H4 (cell line): ENCODE measurements at regions not wholly inside any gene's neighbourhood (a gene's known extent, or its start where the extent isn't known, plus 50 kb on each side); places are given as distances from the start of the nearest gene placed in this dataset.

ENCODE experiments used
- DNase-seq: peaks from one replicate; pipeline ENCODE4 v3.0.0-alpha.2; 2015; ENCODE audit warnings: low spot score

GRCh38 chr13:90402102-90402501 is 945.4 kb upstream of the MIR17HG start:
- no peak for DNase-seq

GRCh38 chr13:90402613-90403012 is 944.9 kb upstream of the MIR17HG start:
- DNase-seq: no peak

GRCh38 chr13:90403330-90404082 is 944.0 kb upstream of the MIR17HG start:
- no peak for DNase-seq

- DNase-seq: no peak
Observed at GRCh38 chr13:90405301-90405700, 942.2 kb upstream of the MIR17HG start.

GRCh38 chr13:90412980-90413379 is 934.5 kb upstream of the MIR17HG start:
- DNase-seq: no peak

GRCh38 chr13:90413548-90413947 is 933.9 kb upstream of the MIR17HG start:
- DNase-seq: no peak

GRCh38 chr13:90414691-90415596 is 932.5 kb upstream of the MIR17HG start:
- DNase-seq: peak; percentile 73

GRCh38 chr13:90415902-90416301 is 931.6 kb upstream of the MIR17HG start:
- DNase-seq: no peak

GRCh38 chr13:90416519-90416918 is 931.0 kb upstream of the MIR17HG start:
- DNase-seq: no peak

- DNase-seq: no peak
Observed at GRCh38 chr13:90416938-90417337, 930.5 kb upstream of the MIR17HG start.

- no peak for DNase-seq
Observed at GRCh38 chr13:90420683-90421082, 926.8 kb upstream of the MIR17HG start.

- no peak for DNase-seq
Observed at GRCh38 chr13:90427322-90428272, 919.9 kb upstream of the MIR17HG start.

GRCh38 chr13:90428522-90429210 is 918.8 kb upstream of the MIR17HG start:
- DNase-seq: no peak

- no peak for DNase-seq
Observed at GRCh38 chr13:90430127-90430526, 917.4 kb upstream of the MIR17HG start.

- DNase-seq: no peak
Observed at GRCh38 chr13:90436697-90437096, 910.8 kb upstream of the MIR17HG start.

GRCh38 chr13:90438576-90438975 is 908.9 kb upstream of the MIR17HG start:
- DNase-seq: no peak

GRCh38 chr13:90443268-90443667 is 904.2 kb upstream of the MIR17HG start:
- DNase-seq: no peak

GRCh38 chr13:90444232-90444631 is 903.3 kb upstream of the MIR17HG start:
- DNase-seq: no peak

GRCh38 chr13:90445179-90445578 is 902.3 kb upstream of the MIR17HG start:
- peak; percentile 61 for DNase-seq

- no peak for DNase-seq
Observed at GRCh38 chr13:90447034-90447733, 900.3 kb upstream of the MIR17HG start.

- peak; percentile 37 for DNase-seq
Observed at GRCh38 chr13:90447734-90448101, 899.8 kb upstream of the MIR17HG start.
